ENCODE measurements at regions not wholly inside any gene's neighbourhood (a gene's known extent, or its start where the extent isn't known, plus 50 kb on each side); places are given as distances from the start of the nearest gene placed in this dataset.

- Mint-ChIP-seq H3K4me3 (no peak overlapping the region), H3K36me3 (ENCODE audit: low read depth) (no peaks in the 10 kb centered on the region), H3K4me1 (peaks cover 8% of the 10 kb centered on the region; the same call in 2 of the 3 replicates), H3K9me3 (no peaks in the 10 kb centered on the region), H3K27ac (no peak overlapping the region), H3K27me3 (ENCODE audit: insufficient read depth, low read depth, poor library complexity) (peaks cover 6% of the 10 kb centered on the region)
- TF ChIP-seq POLR2AphosphoS5 (IDR thresholded peaks at IDR 0.05; ENCODE audit: low read depth) (no peak), ZNF331 (CRISPR knock-in tag; IDR thresholded peaks at IDR 0.05; ENCODE audit: low read depth) (no peak), CREB1 (CRISPR knock-in tag; IDR thresholded peaks at IDR 0.05; ENCODE audit: low read depth) (no peak)
- H3F3A ChIP-seq (replicated peaks; ENCODE audit: low read depth) = no peaks in the 10 kb centered on the region
- DNase-seq (ENCODE audit: low spot score) (no peak), ATAC-seq (no peak)
- peaks cover 11% of the 10 kb centered on the region for H3K9me2 ChIP-seq (ENCODE audit: insufficient read depth)
- no peaks in the 10 kb centered on the region for H3K79me2 ChIP-seq (replicated peaks; ENCODE audit: insufficient read depth)
- no peak overlapping the region for H2AFZ ChIP-seq
- H3K4me1 ChIP-seq (ENCODE audit: insufficient read depth) = no peaks in the 10 kb centered on the region; the same call in 1 of the 2 replicates
- no peaks in the 10 kb centered on the region for H4K20me1 ChIP-seq (replicated peaks; ENCODE audit: insufficient read depth)
- no peak overlapping the region for H3K4me2 ChIP-seq
- H3K27me3 ChIP-seq (ENCODE audit: insufficient read depth) = no peaks in the 10 kb centered on the region
- no peak overlapping the region for H3K27ac ChIP-seq (ENCODE audit: low read depth)
- H3K36me3 ChIP-seq (ENCODE audit: insufficient read depth) = no peaks in the 10 kb centered on the region
- no peak overlapping the region for H3K4me3 ChIP-seq
Measured at GRCh38 chr3:30505866-30506520, 100.4 kb upstream of the TGFBR2 start.

GRCh38 chr3:30508339-30508738, 98.1 kb upstream of the TGFBR2 start:
- Mint-ChIP-seq H3K27ac (no peak overlapping the region), H3K4me1 (peaks cover 8% of the 10 kb centered on the region; the same call in 2 of the 3 replicates), H3K4me3 (no peak overlapping the region), H3K9me3 (no peaks in the 10 kb centered on the region), H3K36me3 (ENCODE audit: low read depth) (no peaks in the 10 kb centered on the region), H3K27me3 (ENCODE audit: insufficient read depth, low read depth, poor library complexity) (peaks cover 6% of the 10 kb centered on the region)
- H3K4me1 ChIP-seq (ENCODE audit: insufficient read depth) = no peaks in the 10 kb centered on the region; the same call in 1 of the 2 replicates
- TF ChIP-seq ZNF331 (CRISPR knock-in tag; IDR thresholded peaks at IDR 0.05; ENCODE audit: low read depth) = no peak
- no peak for TF ChIP-seq NANOG (IDR thresholded peaks at IDR 0.05; ENCODE audit: borderline replicate concordance)
- no peak overlapping the region for H3K4me2 ChIP-seq
- H2AFZ ChIP-seq = no peak overlapping the region
- no peak for DNase-seq (ENCODE audit: low spot score)
- H4K20me1 ChIP-seq (replicated peaks; ENCODE audit: insufficient read depth) = no peaks in the 10 kb centered on the region
- H3K36me3 ChIP-seq (ENCODE audit: insufficient read depth) = no peaks in the 10 kb centered on the region
- no peaks in the 10 kb centered on the region for H3K79me2 ChIP-seq (replicated peaks; ENCODE audit: insufficient read depth)
- H3K27ac ChIP-seq (ENCODE audit: low read depth) = no peak overlapping the region
- H3K9me2 ChIP-seq (ENCODE audit: insufficient read depth) = 0 out of 2 replicates have a peak, but pooled peaks cover 3% of the 10 kb centered on the region
- H3F3A ChIP-seq (replicated peaks; ENCODE audit: low read depth) = no peaks in the 10 kb centered on the region
- H3K27me3 ChIP-seq (ENCODE audit: insufficient read depth) = no peaks in the 10 kb centered on the region
- ATAC-seq = no peak
- no peak overlapping the region for H3K4me3 ChIP-seq

- ATAC-seq = no peak
- no peaks in the 10 kb centered on the region for H3K27me3 Mint-ChIP-seq (ENCODE audit: insufficient read depth, low read depth, poor library complexity)
- Histone ChIP-seq H3K4me1 (ENCODE audit: insufficient read depth) (no peaks in the 10 kb centered on the region; the same call in 1 of the 2 replicates), H4K20me1 (replicated peaks; ENCODE audit: insufficient read depth) (no peaks in the 10 kb centered on the region), H3K79me2 (replicated peaks; ENCODE audit: insufficient read depth) (no peaks in the 10 kb centered on the region), H3K9me2 (ENCODE audit: insufficient read depth) (peaks cover 8% of the 10 kb centered on the region; the same call in 1 of the 2 replicates), H3K4me2 (no peak overlapping the region), H3K27ac (ENCODE audit: low read depth) (no peak overlapping the region), H3K36me3 (ENCODE audit: insufficient read depth) (no peaks in the 10 kb centered on the region), H2AFZ (no peak overlapping the region), H3F3A (replicated peaks; ENCODE audit: low read depth) (no peaks in the 10 kb centered on the region), H3K27me3 (ENCODE audit: insufficient read depth) (no peaks in the 10 kb centered on the region), H3K4me3 (no peak overlapping the region)
- no peak overlapping the region for H3K4me3 Mint-ChIP-seq
- no peak overlapping the region for H3K27ac Mint-ChIP-seq
- H3K36me3 Mint-ChIP-seq (ENCODE audit: low read depth) = no peaks in the 10 kb centered on the region
- peaks cover 2% of the 10 kb centered on the region; the same call in 2 of the 3 replicates for H3K4me1 Mint-ChIP-seq
- no peaks in the 10 kb centered on the region for H3K9me3 Mint-ChIP-seq
- DNase-seq (ENCODE audit: low spot score) = no peak
- TF ChIP-seq ZNF462 (CRISPR knock-in tag; IDR thresholded peaks at IDR 0.05) = no peak
- TF ChIP-seq REST (IDR thresholded peaks at IDR 0.05; ENCODE audit: unreplicated experiment) = no peak
- no peak for TF ChIP-seq EZH2phosphoT487 (IDR thresholded peaks at IDR 0.05; ENCODE audit: unreplicated experiment)
Measured at GRCh38 chr3:30510596-30510995, 95.8 kb upstream of the TGFBR2 start.

Measured in GM23338 (cell line).